ENCODE measurements at regions not wholly inside any gene's neighbourhood (a gene's known extent, or its start where the extent isn't known, plus 50 kb on each side); places are given as distances from the start of the nearest gene placed in this dataset.

- no peak for DNase-seq
These were observed 898.4 kb downstream of the PDCD6IP start for GRCh38 chr3:34696831-34697230.

DNA sequence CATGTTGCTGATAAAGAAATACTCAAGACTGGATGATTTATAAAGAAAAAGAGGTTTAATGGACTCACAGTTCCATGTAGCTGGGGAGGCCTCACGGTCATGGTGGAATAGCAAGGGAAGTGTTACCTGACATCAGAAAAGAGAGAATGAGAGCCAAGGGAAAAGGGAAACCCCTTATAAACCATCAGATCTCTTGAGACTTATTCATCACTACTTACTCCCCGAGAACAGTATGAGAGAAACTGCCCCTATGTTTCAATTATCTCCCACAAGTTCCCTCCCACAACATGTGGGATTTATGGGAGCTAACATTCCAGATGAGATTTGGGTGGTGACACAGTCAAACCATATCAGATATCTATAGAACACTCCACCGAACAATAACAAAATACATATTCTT lies 904.6 kb downstream of the PDCD6IP start:
- no peak for DNase-seq

DNA sequence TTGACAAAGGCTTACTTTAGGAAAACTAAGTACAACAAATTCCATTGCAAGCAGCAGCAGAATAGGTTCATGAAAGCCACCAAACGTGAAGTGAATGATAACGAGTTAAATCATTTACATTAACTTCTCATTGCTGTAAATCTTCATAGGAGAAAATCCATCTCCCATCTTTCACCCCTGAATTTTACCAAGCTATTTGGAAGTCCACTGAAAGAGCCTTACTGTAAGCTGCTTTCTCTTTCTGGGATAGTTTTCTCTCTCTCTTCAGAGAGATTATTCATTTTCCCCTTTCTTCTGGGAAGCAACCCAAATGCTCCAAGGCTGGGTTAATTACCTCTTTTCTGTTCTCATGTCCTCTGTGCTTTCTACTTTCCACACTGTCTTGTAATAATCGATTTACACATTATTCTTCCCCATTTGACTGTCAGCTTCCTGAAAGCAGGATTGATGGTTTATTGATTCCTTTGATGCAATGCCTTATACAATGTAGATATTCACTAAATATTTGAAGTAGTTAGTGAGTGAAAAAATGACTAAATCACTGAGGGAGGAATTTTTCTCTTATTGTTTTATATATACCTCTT lies 914.3 kb upstream of the ARPP21 start:
- no peak for DNase-seq

- DNase-seq = no peak
These were observed 913.6 kb upstream of the ARPP21 start for GRCh38 chr3:34725774-34726173.

DNA sequence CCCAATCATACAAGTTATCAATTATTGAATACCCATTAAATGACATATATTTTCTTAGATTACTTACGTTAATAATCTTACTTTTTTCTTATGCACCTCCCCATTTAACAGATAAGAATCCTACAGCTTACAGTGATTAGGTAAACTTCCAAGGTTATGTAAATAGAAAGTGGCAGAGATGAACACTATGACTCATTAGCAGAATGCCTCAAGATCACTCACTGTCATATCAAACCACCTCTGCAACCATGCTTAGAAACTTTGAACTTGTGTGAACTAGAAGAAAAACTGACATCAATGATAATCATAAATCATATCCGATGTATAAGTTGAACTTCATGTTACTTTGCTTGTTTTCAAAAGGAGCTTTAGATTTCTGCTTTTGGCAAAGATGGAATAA lies 911.6 kb upstream of the ARPP21 start:
- no peak for DNase-seq

DNA sequence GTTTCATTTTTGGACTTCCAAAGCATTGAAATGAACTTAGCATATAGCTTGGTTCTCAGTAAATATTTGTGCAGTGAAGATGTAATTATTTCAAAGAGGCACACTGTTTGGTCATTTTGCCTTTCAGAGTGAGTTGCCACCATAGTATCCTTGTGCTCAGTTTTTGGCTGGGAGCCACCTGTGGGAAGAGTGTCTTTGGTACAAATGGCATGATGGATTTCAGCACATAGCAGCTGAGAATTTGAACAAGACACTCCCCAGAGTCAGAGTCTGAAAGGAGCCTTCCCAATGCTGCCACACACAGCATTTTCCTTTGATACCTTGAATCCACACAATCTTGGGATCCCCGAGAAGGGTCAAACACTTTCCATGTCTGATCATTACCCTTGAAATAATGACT lies 897.2 kb upstream of the ARPP21 start:
- no peak for DNase-seq

DNA sequence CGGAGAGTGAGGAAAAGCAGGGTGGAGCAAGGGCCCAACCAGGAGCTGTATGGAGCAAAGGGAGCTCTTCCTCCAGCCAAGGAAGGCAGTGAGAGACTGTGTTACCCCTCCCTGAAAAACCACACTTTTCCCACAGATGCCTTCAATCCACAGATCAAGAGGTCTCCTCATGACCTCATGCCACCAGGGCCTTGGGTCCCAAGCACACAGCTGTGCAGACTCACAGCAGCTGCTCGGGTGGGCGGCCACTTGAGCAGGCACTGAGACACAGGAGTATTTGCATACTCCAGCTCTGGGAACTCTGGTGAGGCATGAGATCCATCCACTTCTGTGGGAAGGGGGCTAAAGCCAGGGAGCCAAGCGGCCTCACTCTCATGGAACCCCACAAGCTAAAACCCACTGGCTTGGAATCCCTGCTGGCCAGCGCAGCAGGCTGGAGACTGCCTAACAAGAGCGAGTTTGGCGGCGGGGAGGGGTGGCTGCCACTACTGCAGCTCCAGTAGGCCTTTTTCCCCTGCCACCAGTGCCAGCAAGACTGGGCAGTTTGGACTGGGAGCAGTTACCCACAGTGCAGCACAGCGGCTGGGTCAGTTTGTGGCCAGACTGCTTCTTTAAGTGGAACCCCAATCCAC lies 880.6 kb upstream of the ARPP21 start:
- no peak for DNase-seq

GRCh38 chr3:34777386-34777785 lies 861.9 kb upstream of the ARPP21 start:
- DNase-seq = no peak

- no peak for DNase-seq
These were observed 860.2 kb upstream of the ARPP21 start for GRCh38 chr3:34779092-34779491.

GRCh38 chr3:34780294-34780693 lies 859.0 kb upstream of the ARPP21 start:
- DNase-seq = no peak

GRCh38 chr3:34780973-34781372 lies 858.4 kb upstream of the ARPP21 start:
- DNase-seq = no peak

GRCh38 chr3:34782871-34783270 lies 856.5 kb upstream of the ARPP21 start:
- no peak for DNase-seq

DNA sequence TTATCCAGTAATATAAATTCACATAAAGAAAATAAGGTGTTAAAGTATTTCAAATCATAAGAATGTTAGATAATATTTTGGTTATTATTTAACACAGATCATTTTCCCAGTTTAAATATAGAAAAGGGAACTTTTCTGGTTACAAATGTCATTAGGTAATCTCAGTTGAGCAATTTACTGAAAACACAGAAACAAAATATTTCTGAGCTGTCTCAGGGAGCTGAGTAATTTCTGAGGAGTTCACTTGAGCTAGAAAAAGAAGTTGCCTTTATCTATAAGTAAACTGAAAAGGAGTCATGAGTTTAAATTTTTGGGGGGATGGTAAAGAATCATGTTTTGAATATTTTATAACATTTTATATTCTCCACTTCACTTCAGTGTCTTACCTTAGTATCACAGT lies 855.4 kb upstream of the ARPP21 start:
- DNase-seq = no peak

GRCh38 chr3:34793057-34793456 lies 846.3 kb upstream of the ARPP21 start:
- no peak for DNase-seq

DNA sequence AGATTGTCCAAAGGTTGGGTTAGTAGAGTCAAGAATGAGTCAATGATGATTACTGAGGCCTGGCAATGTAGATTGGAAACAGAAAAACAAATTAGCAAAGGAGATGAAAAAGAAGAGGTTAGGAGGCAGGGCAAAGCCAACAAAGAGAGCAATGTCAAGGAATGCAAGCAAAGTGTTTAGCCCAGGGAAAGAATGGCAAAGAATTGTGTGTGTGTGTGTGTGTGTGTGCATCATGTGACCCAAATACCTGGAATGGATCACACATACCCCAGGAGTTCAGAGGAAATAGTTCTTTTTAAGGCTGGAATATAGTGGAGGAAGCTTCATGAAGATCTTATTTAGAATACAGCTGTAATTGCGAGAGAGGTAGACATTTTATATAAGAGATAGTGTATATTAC lies 831.7 kb upstream of the ARPP21 start:
- DNase-seq = no peak

DNA sequence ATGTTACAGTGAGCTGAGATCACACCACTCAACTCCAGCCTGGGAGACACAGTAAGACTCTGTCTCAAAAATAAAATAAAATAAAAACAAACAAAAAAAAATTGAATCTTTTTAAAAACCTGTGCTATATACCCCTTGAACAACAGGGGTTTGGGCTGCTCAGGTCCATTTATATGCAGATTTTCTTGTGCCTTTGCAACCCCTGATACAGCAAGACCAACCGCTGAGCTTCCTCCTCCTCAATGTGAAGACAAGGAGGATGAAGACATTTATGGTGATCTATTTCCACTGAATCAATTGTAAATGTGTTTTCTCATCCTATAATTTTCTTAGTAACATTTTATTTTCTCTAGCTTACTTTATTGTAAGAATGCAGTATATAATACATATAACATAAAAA lies 831.0 kb upstream of the ARPP21 start:
- DNase-seq = no peak

DNA sequence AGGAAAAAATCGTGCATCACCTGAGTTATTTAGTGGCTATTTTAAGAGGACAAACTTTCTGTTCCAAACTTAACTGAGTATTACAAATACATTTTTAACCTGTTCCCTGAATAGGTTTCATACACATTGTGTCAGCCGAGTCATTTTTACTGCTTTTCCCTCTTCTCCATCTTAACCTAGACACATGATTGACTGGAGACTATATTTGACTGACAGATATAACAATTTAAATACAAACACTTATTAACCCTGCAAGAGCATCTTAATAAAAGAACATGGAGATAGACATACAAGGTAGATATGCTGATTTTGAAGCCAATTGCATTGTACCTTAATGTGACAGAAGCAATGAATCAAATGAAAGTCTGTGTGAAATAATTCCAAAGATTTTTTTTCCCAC lies 810.5 kb upstream of the ARPP21 start:
- no peak for DNase-seq

GRCh38 chr3:34832865-34833508 lies 806.3 kb upstream of the ARPP21 start:
- DNase-seq = no peak

- DNase-seq = no peak
These were observed 801.2 kb upstream of the ARPP21 start for GRCh38 chr3:34837848-34838741.

- no peak for DNase-seq
These were observed 796.4 kb upstream of the ARPP21 start for GRCh38 chr3:34842706-34843480.

- DNase-seq = no peak
These were observed 795.1 kb upstream of the ARPP21 start for GRCh38 chr3:34844323-34844620.

DNA sequence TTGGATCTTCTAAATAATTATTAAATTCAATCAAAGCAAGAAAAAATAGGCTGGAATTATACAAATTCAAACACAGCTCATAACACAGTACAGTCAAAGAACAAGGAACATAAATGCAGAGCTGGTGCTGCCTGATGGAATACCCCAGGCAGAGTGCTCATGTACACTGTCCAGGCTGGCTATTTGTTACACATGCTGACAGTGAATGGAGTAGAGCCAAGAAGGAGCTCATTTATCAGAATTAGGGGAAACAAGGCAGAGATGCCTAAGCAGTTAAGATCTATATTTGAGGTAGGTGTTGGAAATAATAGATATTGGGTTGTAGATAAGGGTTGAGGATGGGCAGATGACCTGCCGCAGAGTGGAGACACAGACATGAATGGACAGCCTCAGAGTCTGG lies 788.2 kb upstream of the ARPP21 start:
- no peak for DNase-seq

DNA sequence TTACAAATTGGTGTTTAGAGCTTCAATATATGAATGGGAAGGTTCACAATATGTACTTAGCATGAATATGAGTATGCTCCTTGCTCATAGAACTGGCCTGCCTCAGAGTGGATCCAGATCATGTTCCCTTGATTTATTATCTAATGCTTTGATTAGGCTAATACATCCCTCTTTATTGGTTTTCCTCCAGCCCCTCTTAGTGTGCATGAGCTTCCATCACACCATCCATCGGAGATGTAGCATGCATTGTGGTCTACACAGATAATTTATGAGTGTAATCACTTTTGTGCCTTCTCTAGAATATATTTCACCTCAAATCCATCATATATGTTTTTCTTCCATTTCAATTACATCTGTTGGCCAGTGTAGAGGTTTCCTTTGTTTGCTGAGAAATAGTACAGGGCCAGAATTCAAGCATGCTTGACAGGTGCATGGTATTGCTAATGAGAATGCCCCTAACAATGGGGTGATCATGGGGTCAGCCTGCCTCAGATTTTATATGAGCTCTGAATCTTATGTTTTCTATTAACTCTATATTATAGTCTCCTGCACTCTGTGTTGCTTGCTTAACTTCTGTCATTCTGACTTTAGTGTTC lies 786.4 kb upstream of the ARPP21 start:
- DNase-seq = no peak

Data from activated CD8-positive, alpha-beta memory T cell treated with anti-CD3 and anti-CD28 coated beads, Interleukin-2, amount 50 U/mL, for 48 hours (primary cell).